ENCODE measurements at regions not wholly inside any gene's neighbourhood (a gene's known extent, or its start where the extent isn't known, plus 50 kb on each side); places are given as distances from the start of the nearest gene placed in this dataset.

DNA sequence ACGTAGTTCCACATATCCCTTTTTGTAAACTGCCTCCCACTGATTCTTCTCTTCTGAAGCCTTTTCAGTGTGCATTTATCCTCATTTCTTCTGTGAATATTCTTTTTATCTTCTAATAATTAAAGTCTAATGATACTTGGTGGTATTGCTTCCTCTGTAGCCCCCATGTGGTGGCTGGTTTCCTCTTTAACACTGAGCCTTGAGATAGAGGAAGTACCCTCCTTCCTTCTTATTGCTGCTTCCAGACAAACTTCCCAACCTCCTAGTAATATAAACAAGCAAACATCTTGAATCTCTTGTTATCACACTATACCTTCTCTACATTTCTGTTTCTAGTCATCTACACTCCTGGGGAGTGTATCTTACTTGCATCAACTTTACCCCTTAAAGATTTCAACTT lies 310.5 kb upstream of the GIMD1 start:
- TF ChIP-seq, protein P1, sequence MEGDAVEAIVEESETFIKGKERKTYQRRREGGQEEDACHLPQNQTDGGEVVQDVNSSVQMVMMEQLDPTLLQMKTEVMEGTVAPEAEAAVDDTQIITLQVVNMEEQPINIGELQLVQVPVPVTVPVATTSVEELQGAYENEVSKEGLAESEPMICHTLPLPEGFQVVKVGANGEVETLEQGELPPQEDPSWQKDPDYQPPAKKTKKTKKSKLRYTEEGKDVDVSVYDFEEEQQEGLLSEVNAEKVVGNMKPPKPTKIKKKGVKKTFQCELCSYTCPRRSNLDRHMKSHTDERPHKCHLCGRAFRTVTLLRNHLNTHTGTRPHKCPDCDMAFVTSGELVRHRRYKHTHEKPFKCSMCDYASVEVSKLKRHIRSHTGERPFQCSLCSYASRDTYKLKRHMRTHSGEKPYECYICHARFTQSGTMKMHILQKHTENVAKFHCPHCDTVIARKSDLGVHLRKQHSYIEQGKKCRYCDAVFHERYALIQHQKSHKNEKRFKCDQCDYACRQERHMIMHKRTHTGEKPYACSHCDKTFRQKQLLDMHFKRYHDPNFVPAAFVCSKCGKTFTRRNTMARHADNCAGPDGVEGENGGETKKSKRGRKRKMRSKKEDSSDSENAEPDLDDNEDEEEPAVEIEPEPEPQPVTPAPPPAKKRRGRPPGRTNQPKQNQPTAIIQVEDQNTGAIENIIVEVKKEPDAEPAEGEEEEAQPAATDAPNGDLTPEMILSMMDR (IDR thresholded peaks at IDR 0.05), result no peak
- TF ChIP-seq POLR2AphosphoS5 (IDR thresholded peaks at IDR 0.05; ENCODE audit: low read depth, low read length), result no peak
- TF ChIP-seq, protein P2, sequence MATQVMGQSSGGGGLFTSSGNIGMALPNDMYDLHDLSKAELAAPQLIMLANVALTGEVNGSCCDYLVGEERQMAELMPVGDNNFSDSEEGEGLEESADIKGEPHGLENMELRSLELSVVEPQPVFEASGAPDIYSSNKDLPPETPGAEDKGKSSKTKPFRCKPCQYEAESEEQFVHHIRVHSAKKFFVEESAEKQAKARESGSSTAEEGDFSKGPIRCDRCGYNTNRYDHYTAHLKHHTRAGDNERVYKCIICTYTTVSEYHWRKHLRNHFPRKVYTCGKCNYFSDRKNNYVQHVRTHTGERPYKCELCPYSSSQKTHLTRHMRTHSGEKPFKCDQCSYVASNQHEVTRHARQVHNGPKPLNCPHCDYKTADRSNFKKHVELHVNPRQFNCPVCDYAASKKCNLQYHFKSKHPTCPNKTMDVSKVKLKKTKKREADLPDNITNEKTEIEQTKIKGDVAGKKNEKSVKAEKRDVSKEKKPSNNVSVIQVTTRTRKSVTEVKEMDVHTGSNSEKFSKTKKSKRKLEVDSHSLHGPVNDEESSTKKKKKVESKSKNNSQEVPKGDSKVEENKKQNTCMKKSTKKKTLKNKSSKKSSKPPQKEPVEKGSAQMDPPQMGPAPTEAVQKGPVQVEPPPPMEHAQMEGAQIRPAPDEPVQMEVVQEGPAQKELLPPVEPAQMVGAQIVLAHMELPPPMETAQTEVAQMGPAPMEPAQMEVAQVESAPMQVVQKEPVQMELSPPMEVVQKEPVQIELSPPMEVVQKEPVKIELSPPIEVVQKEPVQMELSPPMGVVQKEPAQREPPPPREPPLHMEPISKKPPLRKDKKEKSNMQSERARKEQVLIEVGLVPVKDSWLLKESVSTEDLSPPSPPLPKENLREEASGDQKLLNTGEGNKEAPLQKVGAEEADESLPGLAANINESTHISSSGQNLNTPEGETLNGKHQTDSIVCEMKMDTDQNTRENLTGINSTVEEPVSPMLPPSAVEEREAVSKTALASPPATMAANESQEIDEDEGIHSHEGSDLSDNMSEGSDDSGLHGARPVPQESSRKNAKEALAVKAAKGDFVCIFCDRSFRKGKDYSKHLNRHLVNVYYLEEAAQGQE (IDR thresholded peaks at IDR 0.05; ENCODE audit: insufficient read depth in 1 of 2, low read depth in 2 of 2, low read length in 1 of 2), result no peak

Data from Panc1 (cell line).